Head of caudate nucleus (tissue), 42 donors: ENCODE measurements at regions not wholly inside any gene's neighbourhood (a gene's known extent, or its start where the extent isn't known, plus 50 kb on each side); places are given as distances from the start of the nearest gene placed in this dataset.
A peak's percentile ranks its signal among the peaks of the same experiment; 100 is the strongest.

Source experiments
- DNase-seq, 42 donors: peaks; one replicate each; pipeline versions ENCODE4 v3.0.0 to v3.0.0-alpha.2; 2020 to 2021; ENCODE audit warnings: mixed read lengths in 7 of 42
- intact Hi-C: fragments of 100-400 bp; cut with DNase I; formaldehyde crosslinking; loops from one replicate; pipeline ENCODE4 v1.15.0; 2022

DNA sequence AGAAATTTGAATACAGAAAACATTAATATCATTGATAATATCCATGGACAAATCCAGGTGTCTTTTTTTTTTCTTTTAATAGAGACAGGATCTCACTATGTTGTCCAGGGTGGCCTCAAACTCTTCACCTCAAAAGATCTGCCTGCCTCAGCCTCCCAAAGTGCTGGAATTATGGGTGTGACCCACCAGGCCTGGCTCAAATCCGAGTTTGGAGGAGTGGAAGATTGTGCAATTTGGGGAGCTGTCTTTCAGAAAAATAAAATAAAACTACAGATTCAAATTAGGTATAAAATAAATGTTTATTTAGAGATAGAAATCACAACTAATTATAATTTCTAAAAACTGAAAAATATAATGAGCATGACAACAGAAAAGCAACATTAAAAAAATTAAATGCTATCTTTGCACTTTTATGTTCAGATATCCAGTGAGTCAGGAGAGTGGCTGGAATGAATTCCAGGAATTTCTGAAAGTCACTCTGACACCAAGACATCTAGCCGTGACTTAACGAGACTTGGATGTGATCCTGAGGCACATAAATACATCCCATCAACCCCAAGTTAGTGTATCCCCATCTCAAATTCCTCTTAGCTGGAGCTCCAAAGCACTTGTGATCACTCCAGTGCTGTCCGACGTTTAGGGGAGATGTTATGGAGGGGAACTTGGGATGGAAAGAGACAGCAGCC lies 128.6 kb upstream of the THY1 start:
- intact Hi-C loops = no loop called here
- peak in 3 of 42 donors; percentile 5 to 24 (median 18) for DNase-seq

DNA sequence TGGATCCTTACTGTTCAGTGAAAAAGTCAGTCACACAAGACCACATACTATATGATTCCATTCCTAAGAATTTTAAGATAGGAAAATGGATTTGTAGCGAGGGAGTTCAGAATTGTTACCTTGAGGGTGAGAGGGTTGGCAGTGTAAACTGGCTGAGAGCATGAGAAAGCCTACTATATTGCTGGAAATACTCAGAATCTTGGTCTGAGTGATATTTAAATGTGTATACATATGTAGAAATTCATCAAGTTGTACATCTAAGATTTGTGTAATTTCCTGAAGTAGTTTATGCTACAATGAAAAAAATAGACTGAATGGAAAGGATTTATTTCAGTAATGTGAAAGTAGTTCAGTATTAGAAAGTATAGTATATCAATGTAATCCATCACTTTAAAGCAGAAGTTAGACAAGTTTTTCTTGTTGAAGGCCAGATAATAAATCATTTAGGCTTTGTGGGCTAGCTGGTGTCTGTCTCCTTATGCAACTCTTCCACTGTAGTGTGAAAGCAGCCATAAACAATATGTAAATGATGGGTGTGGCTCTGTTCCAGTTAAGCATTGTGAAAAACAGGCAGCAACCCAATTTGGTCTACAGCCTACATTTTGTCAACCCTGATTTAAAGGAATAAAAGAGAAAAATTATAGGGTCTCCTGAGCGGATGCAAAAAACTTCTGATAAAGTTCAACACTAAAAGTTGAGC lies 127.2 kb upstream of the THY1 start:
- intact Hi-C loops = no loop called here
- no peak for DNase-seq

DNA sequence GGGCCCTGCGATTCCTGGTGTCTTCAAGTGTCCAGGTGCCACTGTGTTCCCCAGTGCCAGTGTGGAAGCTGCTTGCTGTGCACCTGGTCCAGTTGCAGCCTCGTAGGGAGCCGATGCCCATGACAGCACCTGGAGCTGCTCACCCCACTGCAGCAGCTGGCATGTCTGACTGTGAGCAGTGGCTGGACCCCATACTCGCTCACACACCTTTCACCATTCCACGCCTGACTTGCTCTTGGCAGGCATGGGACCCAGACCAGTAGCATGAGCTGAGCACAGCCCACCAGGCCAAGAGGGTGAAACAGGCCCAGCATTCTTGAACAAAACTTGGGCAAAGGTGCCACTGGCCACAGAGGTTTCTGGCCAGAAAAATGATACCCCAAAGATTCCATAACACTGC lies 124.5 kb upstream of the THY1 start:
- peak in 3 of 42 donors; percentile 9 to 31 (median 27) for DNase-seq
- intact Hi-C loops = no loop called here

DNA sequence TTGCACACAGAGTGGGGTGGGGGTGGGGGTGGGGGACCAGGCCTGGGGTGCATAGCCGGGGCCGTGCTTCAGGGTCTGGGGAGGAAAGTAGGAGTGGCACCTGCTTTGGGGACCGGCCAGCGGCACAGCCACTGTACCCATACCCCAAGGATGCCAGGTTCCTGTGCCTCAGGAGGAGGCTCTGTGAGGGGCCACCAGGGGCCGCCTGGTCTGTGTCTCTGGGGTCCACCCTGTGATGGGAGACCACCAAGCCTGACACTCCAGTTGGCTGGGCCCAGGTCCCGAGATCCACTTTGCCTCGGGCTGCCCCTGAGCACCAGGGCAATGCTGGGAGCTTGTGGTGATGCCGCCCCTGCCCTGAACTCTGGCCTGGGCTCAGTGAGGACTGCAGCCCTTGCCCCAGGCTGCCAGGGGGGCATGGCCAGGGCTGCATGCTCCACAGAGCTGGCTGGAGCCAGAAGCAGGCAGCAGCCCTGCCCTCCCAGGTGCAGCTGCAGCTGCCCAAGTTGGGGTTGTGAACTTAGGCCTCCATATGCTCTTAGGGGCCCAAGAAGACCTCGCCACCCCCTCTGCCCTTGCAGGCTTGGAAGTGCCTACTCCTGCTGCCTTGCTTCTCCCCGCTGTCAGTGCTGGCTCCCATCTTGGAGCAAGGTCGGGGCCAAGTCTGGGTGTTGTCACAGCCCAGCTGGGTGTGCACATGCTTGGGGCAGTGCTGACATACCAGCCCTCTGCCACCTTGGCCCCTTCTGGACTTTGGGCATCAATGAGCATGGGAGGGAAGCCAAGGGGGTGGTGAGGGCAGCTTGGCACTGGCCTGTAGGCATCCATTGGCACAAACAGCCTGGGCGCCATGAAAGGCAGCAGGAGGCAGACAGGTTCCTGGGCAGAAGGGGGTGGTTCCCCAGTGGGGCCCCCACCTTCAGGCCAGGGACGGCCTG lies 123.3 kb upstream of the THY1 start:
- DNase-seq = peak in 2 of 42 donors; percentile 24 to 34
- intact Hi-C loops = no loop called here

DNA sequence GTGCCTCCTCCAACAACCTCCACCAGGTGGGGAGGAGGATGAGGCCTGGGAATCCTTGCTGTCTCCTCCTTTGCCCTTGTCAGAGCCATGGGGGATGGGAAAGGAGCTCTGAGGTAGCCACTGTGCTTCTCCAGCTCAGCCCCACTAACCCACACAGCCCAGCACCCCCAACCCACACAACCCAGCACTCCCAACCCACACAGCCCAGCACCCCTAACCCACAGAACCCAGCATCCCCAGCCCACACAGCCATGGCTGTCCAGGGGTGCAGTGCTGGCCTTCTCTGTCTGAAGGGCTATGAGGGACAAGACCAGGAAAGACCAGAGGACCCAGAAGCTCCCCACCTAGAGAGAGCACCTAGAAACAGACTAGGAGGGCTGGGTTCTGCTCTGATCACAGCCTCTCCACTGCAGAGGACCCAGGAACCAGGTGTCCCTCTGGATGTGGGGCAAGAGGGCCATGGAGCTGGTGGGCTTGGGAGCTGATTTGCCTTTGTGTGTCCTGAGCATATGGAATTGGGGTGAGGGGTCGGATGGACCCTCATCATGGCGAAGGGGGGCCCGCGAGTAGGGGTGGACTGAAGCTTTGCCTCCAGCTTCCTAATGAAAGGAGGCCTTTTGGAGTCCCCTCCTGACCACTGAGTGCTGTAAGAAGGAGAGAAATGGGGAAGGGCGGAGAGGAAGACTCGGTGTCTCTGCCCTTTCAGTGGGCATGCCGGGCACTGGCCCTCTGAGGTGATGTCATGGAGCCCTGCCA lies 117.6 kb upstream of the THY1 start:
- intact Hi-C loops = no loop called here
- peak in 3 of 42 donors; percentile 3 to 21 (median 8) for DNase-seq

DNA sequence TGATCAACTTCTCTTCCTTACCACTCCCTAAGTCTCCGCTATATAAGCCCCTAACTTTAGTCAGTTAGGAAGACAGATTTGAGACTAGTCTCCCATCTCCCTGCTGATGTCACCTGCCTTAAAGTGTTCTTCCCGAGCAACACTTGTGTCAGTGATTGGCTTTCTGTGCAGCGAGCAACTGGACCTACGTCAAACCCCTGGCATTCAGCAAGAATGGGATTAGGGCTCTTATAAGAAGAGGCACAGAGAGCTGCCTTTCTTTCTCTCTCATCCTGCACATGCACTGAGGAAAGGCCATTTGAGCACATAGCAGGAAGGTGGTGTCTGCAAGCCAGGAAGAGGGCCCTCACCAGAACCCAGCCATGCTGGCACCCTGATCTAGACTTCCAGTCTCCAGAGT lies 116.6 kb upstream of the THY1 start:
- intact Hi-C loops = loop anchor here (10.0 kb wide), 1 partner anchor 75 kb away; no protein-coding TSS in a partner anchor
- peak in 1 of 42 donors; percentile 9 for DNase-seq

DNA sequence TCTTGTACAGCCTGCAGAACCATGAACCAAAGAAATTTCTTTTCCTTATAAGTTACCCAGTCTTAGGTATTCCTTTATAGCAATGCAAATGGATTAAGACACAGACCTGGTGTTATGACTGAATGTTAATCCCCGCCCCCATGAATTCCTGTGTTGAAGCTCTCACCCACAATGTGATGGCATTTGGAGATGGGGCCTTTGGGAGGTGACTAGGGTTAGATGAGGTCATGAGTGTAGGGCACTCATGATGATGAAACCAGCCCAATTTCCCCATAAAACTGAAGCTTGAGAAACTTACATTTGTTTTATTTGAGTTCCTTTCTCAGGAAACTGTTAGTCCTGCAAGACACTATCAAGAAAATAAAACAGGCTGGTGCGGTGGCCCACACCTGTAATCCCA lies 115.8 kb upstream of the THY1 start:
- intact Hi-C loops = loop anchor here (10.0 kb wide), 1 partner anchor 76 kb away; no protein-coding TSS in a partner anchor
- DNase-seq = peak in 4 of 42 donors; percentile 1 to 11 (median 4)

DNA sequence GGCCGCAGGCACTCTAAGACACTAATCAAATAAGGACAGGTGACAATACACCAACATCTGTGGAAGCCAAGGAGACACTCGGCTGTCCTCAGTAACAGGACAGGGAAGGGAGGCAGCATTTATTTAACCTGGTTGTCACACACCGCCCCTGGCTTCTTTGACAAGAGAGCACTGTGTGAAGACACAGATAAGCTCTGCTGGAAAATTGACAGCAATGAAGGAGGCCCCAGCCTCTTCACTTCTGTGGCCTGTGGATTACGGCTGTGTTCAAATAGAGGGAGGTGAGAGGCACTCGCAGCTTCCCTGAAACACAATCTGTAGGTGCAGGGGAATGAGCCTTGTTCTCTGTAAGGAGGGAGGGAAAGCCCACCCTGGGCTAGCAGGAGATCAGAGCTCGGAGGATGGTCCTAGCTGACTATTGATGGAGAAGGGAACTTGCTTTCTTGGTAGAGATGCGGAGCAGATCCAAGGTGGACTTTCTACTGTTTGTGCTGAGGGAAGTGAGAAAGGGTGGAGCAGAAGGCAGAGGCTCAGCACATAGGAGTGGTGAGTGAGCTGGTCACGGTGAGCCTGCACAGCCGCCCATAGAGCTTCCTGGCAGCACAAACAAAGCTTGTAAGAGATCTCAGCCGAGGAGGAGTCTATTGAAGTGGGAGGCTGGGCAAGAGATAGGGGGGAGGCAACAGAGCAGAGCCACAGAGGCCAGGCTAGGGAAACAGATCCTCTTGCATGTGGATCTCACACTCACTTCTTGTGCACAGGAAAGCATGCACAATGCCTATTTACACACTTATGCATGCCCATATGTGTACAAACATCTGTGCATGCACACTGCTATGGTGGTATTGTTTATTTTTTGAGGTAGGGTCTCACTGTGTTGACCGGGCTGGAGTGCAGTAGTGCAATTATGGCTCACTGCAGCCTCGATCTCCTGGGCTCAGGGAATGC lies 114.6 kb upstream of the THY1 start:
- intact Hi-C loops = loop anchor here (10.0 kb wide), 1 partner anchor 77 kb away; no protein-coding TSS in a partner anchor
- peak in 2 of 42 donors; percentile 1 to 11 for DNase-seq

DNA sequence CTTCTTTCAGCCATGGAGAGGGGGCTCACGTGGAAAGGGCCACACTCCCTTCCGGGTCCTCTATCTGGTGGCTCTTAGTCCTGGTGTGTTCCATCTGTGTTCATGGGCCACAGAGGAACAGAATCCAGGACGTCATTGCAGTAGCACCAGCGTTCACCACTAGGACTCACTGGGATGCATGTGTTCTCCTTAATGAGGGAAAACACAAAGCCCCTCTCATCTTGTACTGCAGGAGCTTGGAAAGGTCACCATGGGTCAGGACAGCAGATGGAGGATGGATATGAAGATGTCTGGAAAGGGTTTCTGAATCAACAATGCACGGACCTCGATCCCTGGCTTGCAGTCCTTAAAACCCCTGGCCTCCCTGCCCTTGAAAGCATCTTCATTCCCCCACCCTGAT lies 113.8 kb upstream of the THY1 start:
- intact Hi-C loops = loop anchor here (10.0 kb wide), 1 partner anchor 78 kb away; no protein-coding TSS in a partner anchor
- no peak for DNase-seq

DNA sequence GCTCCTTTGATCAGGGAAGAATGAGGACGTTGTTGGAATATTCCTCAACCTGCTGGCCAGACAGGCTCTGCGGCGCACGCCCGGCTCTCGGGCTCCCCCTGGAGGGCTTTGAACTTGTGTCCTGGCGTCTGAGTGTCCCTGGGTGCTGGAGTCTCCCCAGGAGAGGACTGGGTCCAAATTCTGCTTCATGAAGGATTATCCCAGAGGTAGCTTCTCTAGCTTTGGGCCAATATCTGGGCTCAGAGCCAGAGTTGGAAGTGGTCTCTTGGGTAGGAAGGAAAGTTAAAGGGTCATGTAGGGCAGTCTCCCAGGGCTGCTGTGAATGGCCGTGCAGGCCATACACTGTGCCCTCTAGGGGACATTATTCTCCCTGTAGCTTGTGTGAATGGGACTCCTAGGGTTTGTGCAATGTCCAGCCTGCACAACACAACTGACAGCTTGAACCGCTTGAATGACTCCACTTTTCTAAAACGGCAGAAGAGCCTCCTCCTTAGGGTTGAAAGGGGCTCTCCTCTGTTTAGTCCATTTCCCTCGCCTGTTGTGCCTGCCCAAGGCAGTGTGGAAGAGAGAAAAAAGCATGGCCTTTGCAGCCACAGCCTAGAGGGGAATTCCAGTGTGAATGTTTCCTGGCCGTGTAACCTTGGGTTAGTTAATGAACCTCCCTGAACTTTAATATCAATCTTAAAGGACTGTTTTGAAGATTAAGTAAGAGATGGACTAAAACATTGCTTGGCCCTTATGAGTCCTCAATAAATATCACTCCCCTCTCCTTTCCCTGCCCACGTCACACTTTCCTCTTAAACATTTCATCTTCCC lies 111.2 kb upstream of the THY1 start:
- peak; percentile 50 to 95 (median 87) for DNase-seq
- intact Hi-C loops = loop anchor here (5.0 to 10.0 kb wide), 2 partner anchors 52 to 81 kb away; no protein-coding TSS in a partner anchor

DNA sequence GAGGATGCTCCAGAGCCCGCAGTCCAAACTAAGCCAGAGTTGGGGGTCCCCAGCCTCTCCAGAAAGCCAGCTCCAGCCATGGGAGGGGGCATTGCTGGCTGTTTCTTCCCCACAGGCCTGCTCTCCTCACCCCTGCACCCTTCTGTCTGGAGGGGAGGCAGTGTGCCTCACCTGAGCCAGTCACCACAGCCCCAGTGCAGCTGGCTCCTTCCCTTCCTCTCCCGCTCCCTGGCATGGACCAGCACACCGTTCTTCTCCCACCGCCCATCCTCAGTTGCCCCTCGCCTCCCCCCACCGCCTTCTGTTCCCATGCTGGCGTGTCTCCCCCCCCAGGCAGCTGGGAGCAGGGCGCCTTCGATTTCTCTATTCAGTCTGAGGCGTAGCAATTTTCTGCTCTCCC lies 110.5 kb upstream of the THY1 start:
- intact Hi-C loops = loop anchor here (5.0 to 10.0 kb wide), 2 partner anchors 51 to 81 kb away; no protein-coding TSS in a partner anchor
- no peak for DNase-seq

DNA sequence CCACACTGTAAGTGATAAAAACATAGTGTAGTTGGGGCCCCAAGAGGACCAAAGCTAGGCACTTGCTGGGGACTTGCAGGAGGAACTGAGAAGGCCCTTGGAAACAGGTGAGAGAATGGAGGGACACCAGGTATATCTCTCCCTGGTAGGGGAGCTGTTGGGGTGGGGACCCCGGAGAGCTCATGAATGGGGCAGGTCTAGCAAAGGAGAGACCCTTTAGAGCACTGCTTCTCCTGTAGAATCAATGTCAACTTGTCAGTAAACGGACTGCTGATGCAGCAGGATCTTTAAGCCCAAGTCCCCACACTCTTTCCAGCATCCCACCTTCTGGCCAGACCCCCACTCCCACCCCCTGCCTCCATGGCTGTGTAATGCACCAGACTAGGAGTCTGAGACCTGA lies 109.6 kb upstream of the THY1 start:
- intact Hi-C loops = loop anchor here (5.0 to 10.0 kb wide), 2 partner anchors 50 to 82 kb away; no protein-coding TSS in a partner anchor
- peak in 2 of 42 donors; percentile 5 to 24 for DNase-seq

DNA sequence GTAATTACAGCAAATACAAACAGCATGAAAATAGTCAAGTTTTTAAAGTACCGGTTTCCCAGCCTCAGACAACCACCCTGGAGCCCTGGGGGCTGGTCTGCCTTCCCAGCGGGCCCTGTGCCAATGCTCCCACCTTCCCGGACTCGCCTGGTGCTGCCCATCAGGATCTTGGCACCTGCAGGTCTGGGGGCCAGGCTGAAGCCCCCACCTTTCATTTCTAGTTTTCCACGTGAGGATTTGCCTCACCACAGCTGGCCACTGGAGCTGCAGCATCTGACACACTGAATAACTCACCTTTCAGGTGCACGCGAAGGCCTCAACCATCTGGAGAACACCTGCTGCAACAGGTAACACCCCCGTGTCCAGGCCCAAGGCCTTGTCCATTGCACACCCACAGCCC lies 108.7 kb upstream of the THY1 start:
- peak in 3 of 42 donors; percentile 4 to 23 (median 12) for DNase-seq
- intact Hi-C loops = loop anchor here (5.0 to 10.0 kb wide), 2 partner anchors 49 to 83 kb away; no protein-coding TSS in a partner anchor

DNA sequence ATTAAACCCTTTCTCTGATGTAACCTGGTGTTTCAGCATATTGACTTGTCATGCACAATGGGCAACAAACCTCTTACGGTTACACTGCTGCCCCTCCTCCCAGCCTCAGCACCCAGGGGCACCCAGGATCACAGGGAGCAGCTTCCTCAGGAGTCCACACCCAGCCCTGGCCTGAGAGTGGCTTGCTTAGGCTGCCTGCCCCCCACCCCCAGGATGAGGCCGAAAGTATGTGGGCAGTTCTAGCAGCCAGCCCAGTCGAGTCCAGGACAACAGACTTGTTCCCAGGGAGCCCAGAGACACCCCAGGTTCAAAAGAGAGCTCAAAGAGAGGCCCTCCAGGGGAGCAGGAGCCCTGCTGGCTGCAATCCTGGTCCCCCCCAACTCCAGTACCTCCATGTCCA lies 108.1 kb upstream of the THY1 start:
- intact Hi-C loops = loop anchor here (5.0 to 10.0 kb wide), 2 partner anchors 49 to 84 kb away; no protein-coding TSS in a partner anchor
- DNase-seq = peak in 3 of 42 donors; percentile 0 to 9 (median 8)

DNA sequence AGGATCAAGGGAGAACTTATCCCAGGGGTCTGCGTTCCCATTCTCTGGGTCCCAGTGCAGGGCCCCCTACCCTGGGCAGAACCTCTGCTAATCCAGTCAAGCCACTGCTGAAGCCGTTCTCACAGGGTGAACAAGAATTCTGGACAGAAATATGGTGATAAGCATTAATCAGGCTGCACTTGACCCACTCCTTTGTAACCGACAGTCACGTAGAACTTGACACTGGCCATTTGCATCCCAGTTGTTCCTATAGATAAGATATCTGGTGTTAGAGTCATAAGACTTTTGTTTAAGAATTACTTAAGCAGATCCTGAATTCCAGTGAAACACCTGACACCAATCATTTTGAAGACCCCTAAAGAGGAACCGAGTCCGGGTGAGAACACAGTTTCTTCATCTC lies 107.5 kb upstream of the THY1 start:
- DNase-seq = no peak
- intact Hi-C loops = loop anchor here (5.0 to 10.0 kb wide), 2 partner anchors 48 to 84 kb away; no protein-coding TSS in a partner anchor

DNA sequence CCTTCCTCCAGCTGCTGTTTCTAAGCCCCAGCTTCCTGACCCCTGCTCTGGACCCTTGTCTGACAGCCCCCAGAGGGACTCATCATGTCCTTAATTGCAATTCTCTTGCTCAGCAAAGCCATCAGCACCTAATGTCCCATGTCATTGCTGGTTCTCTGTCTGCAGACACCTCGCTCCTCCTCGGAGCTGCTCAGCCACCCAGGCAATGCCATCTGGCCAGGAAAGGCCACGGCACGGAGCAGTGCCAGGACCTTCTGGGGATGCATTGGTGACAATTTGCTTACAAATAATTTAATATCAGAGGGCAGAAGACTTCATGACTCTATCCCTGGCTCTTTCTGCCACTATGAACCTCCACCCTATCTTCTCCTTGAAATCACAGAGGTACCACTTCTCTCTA lies 107.0 kb upstream of the THY1 start:
- peak in 2 of 42 donors; percentile 3 to 13 for DNase-seq
- intact Hi-C loops = loop anchor here (5.0 to 10.0 kb wide), 2 partner anchors 48 to 85 kb away; no protein-coding TSS in a partner anchor
